C4-2B (cell line): ENCODE measurements at regions not wholly inside any gene's neighbourhood (a gene's known extent, or its start where the extent isn't known, plus 50 kb on each side); places are given as distances from the start of the nearest gene placed in this dataset.

Experiments used
- H3K27ac ChIP-seq: fragments of 450-650 bp; 2 replicates; pipeline ENCODE4 v1.5.1; 2017
- ZFX ChIP-seq: fragments of 450-650 bp; IDR thresholded peaks from 2 replicates; pipeline ENCODE4 v1.6.1; 2017
- TF ChIP-seq, protein P1 (sequence below): fragments of 450-650 bp; conservative IDR thresholded peaks from 2 replicates; pipeline ENCODE4 v1.5.1; 2017; ENCODE audit warnings: mild to moderate bottlenecking

DNA sequence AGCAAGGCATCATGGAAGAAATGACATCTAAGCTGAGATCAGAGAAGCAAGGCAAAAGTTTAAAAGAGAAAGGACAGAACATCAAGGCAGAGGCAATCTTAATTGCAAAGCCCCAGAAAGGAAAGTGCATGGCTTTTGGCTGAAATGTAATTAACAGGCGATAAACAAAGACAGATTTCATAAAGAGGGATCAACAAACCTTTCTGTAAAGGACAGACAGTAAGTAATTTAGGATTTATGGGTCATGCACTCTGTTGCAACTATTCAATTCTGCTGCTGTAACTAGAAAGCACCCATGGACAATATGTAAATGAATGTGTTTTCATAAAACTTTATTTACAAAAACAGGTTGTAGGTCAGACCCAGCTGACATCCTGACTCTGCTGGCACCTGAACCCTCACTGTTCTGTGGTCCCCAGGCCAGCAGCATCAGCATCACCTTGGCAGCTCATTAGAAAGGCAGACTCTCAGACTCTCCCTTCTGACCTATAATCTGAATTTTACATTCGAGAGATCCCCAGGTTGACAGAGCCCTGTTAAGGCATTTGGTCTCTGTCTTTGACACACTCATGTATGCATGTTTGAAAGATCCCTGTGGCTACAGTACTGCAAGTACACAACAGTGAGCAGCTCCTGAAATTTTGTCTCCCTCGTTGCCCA is 362.9 kb upstream of the NFE2L3 start:
- TF ChIP-seq ZFX, result no peak
- TF ChIP-seq, protein P1, sequence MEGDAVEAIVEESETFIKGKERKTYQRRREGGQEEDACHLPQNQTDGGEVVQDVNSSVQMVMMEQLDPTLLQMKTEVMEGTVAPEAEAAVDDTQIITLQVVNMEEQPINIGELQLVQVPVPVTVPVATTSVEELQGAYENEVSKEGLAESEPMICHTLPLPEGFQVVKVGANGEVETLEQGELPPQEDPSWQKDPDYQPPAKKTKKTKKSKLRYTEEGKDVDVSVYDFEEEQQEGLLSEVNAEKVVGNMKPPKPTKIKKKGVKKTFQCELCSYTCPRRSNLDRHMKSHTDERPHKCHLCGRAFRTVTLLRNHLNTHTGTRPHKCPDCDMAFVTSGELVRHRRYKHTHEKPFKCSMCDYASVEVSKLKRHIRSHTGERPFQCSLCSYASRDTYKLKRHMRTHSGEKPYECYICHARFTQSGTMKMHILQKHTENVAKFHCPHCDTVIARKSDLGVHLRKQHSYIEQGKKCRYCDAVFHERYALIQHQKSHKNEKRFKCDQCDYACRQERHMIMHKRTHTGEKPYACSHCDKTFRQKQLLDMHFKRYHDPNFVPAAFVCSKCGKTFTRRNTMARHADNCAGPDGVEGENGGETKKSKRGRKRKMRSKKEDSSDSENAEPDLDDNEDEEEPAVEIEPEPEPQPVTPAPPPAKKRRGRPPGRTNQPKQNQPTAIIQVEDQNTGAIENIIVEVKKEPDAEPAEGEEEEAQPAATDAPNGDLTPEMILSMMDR, result no peak
- H3K27ac ChIP-seq, result no peak overlapping the region

DNA sequence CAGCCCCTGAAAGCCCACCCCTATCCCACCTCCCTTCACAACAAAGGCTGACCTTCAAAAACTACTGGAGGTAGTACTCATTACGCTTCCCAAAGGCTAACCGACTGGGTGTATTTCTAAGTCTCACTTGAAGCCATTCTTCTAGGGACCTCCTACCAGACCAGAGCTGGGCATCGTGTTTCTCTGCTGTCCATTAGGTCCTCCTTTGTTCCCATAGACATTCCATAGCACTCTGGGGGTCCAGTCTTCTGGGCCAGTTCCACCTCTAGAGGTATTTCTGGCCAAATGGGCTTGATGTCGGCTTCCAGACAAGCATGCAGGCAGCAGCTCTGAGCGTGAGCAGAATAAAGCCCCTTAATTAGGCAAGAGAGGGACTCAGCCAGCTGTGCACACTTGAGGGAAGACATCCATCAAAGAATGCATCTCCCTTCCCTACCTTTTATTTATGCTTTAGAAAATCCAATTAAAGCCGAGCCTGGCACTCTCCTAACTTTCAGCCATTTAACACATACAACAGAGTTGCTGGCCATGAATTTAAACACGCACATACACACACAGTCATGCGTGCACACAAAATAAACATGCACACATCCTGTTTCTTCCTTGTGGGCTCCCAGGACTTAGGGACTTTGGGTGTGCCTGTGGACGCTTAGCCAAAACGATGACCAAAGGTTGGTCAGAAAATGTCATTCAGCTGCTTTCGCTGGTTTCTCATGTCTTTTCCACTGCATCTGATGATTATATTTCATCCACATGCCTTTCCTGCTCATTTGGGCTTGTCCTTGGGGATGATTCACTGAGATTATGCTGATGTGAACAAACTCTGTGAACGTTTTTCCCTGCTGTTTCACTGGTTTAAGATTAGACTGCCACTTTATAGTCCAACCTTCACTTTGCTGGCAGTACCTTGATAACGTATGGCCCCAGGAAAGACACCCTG is 362.0 kb upstream of the NFE2L3 start:
- no peak overlapping the region for H3K27ac ChIP-seq

DNA sequence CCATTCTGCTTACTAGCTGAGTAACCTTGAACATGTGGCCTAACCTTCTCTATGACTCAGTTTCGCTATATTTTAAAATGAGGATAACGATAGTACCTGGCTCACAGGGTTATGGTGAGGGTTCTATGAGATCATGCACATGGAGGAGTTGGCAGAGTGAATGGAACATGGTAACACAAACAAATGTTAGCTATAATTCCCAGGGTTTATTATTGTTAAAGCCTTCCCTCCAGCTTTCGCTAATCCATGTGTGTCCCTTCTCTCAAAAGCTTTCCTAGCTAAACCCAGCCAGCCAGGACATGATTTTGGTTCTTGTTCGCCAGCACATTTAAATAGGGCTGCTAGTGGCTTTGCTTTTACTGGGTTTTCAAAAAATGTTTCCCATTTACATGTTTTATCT is 361.0 kb upstream of the NFE2L3 start:
- no peak overlapping the region for H3K27ac ChIP-seq
- TF ChIP-seq, protein P1, result no peak
- no peak for TF ChIP-seq ZFX

More for the DNA sequence above, 362.0 kb upstream of the NFE2L3 start:
- no peak for TF ChIP-seq ZFX
- TF ChIP-seq, protein P1, result no peak

DNA sequence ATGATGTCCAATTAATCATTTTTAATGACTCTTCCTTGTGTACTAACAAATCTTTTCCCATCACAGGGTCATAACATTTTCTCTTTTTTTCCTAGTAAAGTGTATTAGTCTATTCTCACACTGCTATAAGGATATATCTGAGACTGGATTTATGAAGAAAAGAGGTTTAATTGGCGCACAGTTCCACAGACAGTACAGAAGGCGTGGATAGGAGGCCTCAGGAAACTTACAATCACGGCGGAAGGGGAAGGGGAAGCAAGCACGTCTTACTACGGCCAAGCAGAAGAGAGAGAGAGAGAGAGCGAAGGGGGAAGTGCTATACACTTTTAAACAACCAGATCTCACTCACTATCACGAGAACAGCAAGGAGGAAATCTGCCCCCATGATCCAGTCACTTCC is 359.4 kb upstream of the NFE2L3 start:
- TF ChIP-seq, protein P1, result no peak
- no peak for TF ChIP-seq ZFX
- no peak overlapping the region for H3K27ac ChIP-seq

DNA sequence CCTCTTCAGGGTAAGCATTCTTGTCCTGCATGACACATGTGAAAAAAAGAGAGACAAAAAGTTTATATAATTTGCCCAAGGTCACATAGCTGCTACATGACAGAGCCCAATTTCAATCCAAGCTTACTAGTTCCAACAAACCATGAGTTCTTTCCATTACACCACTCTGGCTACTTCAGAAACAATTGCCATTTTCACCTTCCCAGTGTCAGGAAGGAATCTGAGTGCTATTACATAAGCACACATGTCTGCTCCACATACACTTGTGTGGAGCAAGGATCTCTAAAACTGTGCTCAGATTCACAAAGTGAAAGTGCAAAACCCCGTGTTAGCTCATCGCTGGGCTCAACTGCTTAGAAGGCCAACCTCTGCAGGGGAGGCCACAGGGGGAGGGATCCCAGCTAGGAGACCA is 356.2 kb upstream of the NFE2L3 start:
- no peak for TF ChIP-seq ZFX
- TF ChIP-seq, protein P1, result no peak
- no peak overlapping the region for H3K27ac ChIP-seq

DNA sequence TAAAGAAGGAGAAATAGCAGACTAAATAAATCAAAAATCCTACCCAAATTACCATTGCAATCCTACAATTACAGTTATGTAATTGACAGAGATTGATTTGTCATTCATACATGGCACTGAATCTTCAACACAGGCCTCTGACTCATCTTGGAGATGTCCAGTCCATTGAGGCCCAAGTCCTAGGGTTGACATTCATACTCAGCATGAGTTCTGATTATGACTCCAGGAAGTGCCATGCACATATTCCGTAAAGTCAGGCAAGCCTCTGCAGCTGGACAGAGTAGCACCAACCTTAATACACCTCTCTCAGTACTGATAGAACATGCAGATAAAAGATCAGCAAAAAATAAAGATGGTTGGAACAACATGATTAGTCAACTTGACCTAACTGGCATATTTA is 353.7 kb upstream of the NFE2L3 start:
- TF ChIP-seq, protein P1, result no peak
- TF ChIP-seq ZFX, result no peak
- no peak overlapping the region for H3K27ac ChIP-seq

DNA sequence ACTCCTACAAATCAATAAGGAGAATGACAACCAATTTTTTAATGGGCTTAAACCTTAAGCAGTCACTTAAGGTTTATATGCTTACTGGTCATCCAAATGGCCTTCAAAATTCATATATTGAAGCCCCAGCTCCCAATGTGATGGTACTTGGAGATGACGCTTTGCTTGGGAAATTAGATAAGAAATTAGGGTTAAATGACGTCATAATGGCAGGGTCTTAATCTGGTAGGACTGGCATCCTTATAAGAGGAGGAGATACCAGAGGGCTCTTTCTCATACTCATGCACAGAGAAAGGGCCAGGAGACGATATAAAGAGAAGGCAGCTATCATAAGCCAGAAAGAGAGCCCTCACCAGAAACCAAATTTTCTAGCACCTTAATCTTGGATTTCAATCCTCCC is 350.8 kb upstream of the NFE2L3 start:
- H3K27ac ChIP-seq, result no peak overlapping the region
- TF ChIP-seq, protein P1, result no peak
- no peak for TF ChIP-seq ZFX
